NB4 (cell line): ENCODE measurements at regions not wholly inside any gene's neighbourhood (a gene's known extent, or its start where the extent isn't known, plus 50 kb on each side); places are given as distances from the start of the nearest gene placed in this dataset.

Experiments used
- DNase-seq: peaks from one replicate; pipeline ENCODE4 v3.0.0; 2010; ENCODE audit warnings: low read depth
- H3K4me3 ChIP-seq: one replicate; pipeline ENCODE4 v1.5.1; 2011; ENCODE audit warnings: mild to moderate bottlenecking, low read depth, low read length, moderate library complexity
- MYC ChIP-seq: IDR thresholded peaks from 2 replicates; pipeline ENCODE4 v1.6.1; 2011; ENCODE audit warnings: low read depth, low read length
- POLR2A ChIP-seq: IDR thresholded peaks from 2 replicates; pipeline ENCODE4 v1.6.1; 2011; ENCODE audit warnings: mild to moderate bottlenecking; ENCODE audit not compliant: insufficient read length; ENCODE audit errors: extremely low read depth
- TF ChIP-seq, protein P1 (sequence below): IDR thresholded peaks from 2 replicates; pipeline ENCODE4 v1.6.1; 2011; ENCODE audit warnings: low read depth, low read length
- TF ChIP-seq, protein P2 (sequence below): IDR thresholded peaks from one replicate; pipeline ENCODE4 v1.5.1; 2012; ENCODE audit warnings: low read depth, low read length

DNA sequence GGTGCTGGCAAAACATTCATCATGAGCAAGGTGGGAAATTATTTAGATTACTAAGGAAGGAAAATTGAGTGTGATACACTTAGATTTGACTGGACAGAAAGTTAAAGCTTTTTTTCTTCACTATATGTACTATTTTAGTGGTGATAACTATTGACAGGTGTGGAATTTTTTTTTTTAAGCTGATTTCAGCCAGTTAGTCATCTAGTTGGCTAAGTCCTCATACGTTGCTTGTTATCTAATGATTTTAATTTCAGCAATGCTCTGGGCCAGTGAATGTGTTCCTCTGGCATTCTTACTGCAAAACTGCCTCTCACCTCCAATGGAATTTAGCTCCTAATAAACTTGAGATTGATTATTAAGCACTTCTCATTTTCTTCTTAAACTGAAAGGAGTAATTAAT lies 1223.2 kb upstream of the ACVR2A start:
- DNase-seq: no peak
- no peak for TF ChIP-seq POLR2A
- TF ChIP-seq, protein P1, sequence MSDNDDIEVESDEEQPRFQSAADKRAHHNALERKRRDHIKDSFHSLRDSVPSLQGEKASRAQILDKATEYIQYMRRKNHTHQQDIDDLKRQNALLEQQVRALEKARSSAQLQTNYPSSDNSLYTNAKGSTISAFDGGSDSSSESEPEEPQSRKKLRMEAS: no peak
- TF ChIP-seq, protein P2, sequence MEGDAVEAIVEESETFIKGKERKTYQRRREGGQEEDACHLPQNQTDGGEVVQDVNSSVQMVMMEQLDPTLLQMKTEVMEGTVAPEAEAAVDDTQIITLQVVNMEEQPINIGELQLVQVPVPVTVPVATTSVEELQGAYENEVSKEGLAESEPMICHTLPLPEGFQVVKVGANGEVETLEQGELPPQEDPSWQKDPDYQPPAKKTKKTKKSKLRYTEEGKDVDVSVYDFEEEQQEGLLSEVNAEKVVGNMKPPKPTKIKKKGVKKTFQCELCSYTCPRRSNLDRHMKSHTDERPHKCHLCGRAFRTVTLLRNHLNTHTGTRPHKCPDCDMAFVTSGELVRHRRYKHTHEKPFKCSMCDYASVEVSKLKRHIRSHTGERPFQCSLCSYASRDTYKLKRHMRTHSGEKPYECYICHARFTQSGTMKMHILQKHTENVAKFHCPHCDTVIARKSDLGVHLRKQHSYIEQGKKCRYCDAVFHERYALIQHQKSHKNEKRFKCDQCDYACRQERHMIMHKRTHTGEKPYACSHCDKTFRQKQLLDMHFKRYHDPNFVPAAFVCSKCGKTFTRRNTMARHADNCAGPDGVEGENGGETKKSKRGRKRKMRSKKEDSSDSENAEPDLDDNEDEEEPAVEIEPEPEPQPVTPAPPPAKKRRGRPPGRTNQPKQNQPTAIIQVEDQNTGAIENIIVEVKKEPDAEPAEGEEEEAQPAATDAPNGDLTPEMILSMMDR: no peak
- no peak for TF ChIP-seq MYC

DNA sequence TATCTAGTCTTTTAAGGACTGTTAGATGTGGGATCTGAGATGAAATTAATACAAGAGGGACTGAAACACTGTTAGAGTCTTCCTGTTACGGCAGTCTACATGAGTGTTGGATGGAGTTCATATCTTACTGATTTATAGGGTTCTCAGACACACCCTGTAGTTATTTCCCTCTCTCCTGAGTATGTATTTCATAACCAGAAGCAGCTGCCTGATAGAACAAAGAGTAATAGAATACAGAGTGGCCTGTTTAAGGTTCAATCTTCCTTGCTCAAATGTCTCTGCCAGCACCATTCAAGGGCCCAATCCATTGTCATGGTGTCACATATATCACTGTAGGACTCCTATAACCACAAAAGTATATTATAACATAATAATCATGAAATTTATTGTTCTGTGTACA lies 1229.1 kb upstream of the ACVR2A start:
- no peak for DNase-seq
- no peak for TF ChIP-seq MYC
- TF ChIP-seq, protein P1: no peak
- TF ChIP-seq, protein P2: no peak
- TF ChIP-seq POLR2A: no peak
- no peak overlapping the region for H3K4me3 ChIP-seq

More for the DNA sequence above, 1223.2 kb upstream of the ACVR2A start:
- H3K4me3 ChIP-seq: no peak overlapping the region

DNA sequence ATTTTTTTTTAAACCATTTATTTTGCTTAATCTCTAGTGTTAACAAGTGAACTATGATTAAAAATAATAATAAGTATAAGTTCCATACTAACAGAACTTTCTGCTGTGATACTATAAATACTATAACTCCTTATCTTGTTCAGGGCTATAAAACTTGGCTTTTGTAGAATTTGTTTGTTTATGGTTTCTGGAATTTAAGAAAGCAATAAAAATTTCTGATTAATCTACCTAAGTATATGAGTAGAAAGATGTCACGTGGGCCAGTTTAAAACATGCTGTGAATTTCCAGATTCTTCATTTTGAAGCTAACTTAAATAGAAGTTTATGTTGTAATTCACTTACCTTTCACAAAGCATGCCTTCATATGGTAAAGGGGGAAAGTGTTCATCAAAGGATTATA lies 1236.3 kb upstream of the ACVR2A start:
- TF ChIP-seq MYC (no peak), POLR2A (no peak)
- TF ChIP-seq, protein P2: no peak
- TF ChIP-seq, protein P1: no peak
- no peak overlapping the region for H3K4me3 ChIP-seq
- no peak for DNase-seq

DNA sequence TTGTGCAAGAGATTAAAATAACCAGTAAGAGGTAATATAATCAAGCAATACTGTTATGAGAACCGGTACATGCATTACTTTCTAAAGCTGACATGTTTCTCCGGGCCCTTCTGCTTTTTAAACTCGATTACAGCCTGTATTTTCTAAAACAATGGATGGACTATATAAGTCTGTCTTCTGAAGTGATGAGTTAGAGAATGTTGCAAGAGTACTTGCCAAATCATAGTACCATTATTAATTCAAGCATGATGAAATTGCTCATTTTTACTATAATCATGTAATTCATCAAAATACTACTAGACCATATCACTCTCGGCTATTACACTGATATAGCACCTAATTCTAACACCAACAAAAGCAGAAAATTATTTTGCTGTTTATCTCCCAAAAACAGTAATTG lies 1240.3 kb upstream of the ACVR2A start:
- no peak overlapping the region for H3K4me3 ChIP-seq
- TF ChIP-seq, protein P1: no peak
- TF ChIP-seq POLR2A (no peak), MYC (no peak)
- TF ChIP-seq, protein P2: no peak
- no peak for DNase-seq

DNA sequence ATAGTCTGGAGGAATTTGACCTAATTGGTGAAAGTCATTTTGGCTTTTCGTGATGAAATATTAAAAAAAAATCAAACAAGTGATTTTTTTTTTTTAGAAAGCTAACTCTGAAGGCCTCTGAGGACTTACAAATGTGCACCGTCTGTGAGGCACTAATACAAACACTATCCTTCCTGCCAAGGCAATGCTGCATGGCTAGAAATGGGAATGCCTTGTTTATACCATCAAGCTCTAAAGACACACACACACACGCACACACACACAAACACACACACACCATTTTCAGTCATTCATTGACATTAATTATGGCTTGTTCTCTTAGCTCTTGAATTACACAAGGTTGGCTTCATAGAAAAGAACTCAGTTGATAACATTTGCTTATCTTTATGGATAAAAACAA lies 1242.0 kb upstream of the ACVR2A start:
- no peak for DNase-seq
- TF ChIP-seq, protein P2: no peak
- TF ChIP-seq MYC (no peak), POLR2A (no peak)
- TF ChIP-seq, protein P1: no peak
- no peak overlapping the region for H3K4me3 ChIP-seq

DNA sequence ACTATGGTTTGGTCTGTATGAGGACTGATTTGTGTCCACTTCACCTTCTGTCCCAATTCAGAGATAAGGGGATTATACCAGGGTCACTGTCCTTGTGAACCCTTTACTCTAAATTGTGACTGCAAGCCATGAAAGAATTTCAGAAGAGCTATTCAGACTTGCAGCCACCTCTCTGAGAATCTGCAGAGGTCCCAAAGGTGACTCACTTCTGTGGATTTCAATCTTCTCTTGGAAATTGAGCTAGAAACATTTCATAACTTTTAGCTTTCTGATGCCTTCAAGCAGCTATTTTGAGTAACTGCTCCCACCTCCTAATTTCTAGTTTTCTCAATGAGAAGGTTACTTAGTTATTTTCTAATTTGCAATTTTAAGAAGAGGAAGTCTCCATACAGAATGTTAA lies 1242.4 kb upstream of the ACVR2A start:
- DNase-seq: no peak
- H3K4me3 ChIP-seq: no peak overlapping the region
- TF ChIP-seq POLR2A (no peak), MYC (no peak)
- TF ChIP-seq, protein P2: no peak
- TF ChIP-seq, protein P1: no peak
